NCI-H187 treated with DMSO at 0.1 percent for 48 hours (cell line): ENCODE measurements at regions not wholly inside any gene's neighbourhood (a gene's known extent, or its start where the extent isn't known, plus 50 kb on each side); places are given as distances from the start of the nearest gene placed in this dataset.
"Not testable (repeated sequence)": the region's sequence is repeated elsewhere in the genome, so short reads cannot be mapped to it uniquely, and the experiment has no call there.

Source experiments
- DNase-seq: peaks from one replicate; lab custom pipeline; 2025; lab: John Stamatoyannopoulos, UW

DNA sequence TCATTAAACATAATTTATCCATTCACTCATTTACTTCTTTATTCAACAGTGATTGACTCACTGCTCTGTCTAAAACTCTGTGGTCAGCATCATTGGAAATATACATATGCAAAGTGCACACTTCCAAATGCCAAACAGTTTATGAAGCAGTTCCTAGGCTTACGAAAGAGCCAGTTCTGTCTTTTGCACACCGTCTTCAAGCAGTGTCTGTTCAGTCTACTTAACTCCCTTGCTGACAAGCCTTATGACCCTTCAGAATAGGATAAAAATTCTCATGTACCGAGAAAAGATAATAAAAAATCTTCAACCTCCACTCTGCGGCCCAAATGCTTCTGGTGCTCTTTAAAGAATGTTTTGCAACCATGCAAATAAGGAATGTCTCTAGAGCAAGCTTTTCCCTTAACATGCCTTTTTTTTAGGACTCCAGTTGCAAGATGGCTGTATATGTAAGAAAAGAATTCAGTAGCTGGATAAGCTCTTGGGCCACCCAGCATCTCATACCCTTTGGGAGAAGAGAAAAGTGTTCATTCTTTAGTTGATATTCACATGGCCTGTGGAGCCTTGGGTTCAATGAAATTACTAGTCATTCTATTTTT, 1037.0 kb upstream of the SLIT2 start:
- no peak for DNase-seq

DNA sequence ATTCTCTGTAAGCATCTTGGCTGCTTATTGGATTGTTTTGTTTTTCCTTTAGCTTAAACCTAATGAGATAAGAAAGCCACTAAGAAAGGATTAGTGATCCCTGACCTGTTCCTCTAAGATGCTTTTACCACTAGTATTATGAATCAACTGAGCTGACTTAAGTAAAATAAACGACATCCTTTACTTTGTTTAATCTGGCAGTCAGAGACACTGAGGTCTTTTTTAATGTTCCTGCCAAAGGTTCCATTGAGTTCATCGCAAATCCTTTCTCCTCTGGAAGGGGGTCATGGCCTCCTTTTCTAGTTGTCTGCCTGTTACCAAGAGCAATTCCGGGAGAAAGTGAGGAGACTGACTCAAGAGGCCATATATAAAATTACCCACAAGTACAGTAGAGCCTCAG, 1038.3 kb upstream of the SLIT2 start:
- DNase-seq: no peak

DNA sequence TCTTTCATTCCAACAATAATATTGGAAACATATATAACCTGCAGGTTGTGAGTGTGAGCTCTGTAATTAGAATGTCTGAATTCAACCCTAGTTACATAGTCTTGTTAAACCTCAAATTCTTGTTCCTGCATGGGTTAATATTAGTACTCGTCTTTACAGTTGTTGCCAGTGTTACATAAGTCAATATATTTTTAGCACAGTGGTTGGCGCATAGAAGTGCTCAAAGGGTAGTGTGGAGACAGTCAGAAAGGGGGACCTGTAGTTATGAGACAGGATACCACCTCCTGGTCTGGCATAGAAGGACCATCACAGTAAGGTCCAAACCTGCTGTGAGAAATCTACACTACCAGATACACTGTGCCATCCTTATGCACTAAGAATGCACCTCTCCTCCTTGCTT, 1045.9 kb upstream of the SLIT2 start:
- no peak for DNase-seq

DNA sequence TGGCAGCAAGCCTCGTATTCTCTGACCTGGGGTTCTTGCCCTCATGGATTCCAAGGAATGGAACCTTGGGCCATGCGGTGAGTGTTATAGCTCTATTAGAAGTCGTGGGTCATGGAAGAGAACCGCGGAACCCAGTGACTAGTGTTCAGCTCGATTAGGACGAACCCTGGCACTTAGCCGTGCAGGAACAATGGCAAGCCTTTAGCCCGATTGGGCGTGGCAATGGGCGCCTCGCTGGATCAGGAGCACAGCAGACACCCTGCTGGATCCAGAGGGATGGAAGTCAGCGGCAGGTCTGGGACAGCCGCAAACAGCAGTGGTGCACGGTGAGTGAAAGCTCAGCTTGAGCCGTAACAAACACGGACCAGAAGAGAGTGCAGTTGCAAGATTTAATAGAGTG, 1053.9 kb upstream of the SLIT2 start:
- not testable (repeated sequence) for DNase-seq

DNA sequence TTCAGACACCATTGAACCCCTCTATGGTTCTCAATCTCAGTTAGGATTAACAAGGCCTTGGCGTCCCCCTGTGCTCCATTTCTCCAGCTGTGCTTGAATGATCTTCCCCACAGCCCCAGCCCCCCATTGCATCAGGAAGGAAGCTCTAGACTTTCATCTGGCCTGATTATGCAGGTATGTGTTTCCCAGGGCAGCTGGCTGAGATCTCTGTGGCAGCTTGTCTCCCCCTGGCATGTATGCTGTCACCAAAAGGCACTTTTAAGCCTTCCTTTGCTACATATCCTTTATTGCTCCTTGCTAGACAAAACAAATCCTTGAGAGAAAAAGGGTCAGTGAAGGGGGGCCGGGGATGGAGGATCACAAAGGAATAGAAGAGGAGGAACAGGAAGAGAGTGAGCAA, 1056.0 kb upstream of the SLIT2 start:
- DNase-seq: no peak

DNA sequence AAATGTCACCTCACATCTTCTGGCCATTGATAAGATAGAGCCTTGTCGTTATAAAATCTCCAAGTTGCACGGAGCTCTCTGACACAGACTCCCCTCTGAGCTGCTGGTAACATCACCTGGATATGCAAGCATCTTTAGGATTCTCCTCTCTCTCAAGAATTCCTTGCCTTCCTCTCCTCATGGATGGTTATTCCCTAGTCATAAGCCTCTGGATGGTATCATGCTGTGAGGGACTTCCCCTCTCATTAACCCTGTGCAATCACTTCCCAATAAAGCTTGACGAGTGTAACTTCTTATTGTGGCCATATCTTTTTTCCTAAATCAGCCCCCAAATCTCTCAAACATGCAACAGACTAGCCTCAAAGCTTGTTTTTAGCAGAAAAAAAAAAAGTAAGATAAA, 1057.0 kb upstream of the SLIT2 start:
- no peak for DNase-seq

DNA sequence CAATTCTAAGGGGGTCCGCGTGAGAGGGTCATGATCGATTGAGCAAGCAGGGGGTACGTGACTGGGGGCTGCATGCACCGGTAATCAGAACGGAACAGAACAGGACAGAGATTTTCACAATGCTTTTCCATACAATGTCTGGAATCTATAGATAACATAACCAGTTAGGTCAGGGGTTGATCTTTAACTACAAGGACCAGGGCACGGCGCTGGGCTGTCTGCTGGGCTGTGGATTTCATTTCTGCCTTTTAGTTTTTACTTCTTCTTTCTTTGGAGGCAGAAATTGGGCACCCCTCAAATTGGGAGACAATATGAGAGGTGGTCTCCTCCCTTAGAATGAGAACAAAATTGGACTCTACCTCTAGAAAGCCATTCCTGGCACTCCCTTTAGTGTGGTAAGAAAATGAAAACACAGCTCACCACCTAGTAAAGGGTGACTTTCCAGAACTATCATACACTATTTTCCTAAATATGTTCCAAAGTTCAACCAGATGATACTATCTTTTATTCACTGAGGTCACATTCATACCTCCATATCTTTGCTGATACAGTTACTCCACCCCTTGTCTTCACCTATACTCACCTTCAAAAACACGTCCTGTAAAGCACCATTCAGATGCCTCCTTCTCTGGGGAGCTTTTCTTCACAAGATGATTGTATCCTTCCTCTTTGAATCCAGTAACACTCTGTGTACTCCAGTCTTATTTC, 1058.3 kb upstream of the SLIT2 start:
- DNase-seq: no peak

DNA sequence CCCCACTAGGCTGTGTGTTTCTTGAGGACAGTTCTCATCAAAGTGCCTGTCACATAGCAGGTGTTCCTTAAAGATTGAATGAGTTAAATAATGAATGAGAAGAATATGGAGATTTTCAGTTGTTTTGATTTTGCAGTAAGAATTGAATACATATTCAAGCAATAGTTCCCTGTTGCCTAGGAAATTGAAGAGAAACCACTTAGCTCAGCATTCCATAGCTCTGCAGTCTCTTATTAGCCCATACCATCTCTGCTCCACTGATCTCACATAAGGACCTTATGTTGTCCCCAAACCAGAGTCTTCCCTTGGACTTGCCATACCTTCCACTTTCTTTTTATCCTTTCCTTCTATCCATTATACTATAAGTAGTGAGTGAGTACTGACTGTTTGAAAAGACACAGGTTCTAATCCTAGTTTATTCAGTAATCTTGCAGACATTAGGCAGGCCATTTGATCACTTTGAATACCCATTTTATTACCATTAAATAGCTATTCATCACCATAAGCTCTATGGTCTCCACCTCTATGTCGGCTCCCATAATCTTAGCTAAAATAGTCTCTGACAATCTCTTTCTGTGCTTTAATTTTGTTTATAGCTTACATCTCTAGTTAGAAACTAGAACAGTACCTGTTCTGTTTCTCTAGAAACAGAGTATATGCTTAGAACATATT, 1059.6 kb upstream of the SLIT2 start:
- no peak for DNase-seq

DNA sequence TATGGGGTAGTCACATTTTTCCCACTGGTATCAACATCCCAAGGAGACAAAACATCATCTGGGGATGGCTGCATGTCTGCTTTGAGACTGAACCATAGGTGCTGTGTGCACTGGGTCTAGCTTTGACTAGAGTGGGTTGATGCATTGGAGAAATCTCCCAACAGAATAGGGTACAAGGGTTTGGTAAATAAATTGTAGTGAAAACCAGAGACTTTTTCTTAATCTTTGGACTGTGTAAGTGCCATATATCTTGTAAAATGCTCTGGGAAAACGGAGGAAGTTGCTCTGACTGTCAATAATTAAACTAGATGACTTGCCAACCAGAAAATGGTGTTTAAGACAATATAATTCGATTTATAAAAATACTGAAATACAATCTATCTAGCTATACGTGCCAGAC, 1064.0 kb upstream of the SLIT2 start:
- no peak for DNase-seq

DNA sequence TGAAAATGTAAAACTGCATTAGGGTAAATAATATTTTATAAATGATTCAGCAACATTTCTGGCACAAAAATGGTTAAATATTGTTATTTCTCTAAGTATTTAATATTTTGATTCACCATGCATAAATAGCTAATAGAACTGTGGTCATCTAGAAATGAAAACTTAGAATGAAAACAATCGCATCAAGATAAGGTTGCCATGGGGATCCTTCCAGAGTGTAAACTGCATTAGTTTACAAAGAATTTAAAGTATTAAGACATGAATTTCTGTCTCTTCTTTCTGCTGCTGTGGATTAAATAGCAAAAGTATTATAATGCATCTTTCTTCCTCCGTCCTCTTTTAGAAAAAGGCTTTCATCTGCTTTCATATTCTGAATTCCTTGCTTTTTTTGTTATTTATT, 1064.6 kb upstream of the SLIT2 start:
- no peak for DNase-seq

DNA sequence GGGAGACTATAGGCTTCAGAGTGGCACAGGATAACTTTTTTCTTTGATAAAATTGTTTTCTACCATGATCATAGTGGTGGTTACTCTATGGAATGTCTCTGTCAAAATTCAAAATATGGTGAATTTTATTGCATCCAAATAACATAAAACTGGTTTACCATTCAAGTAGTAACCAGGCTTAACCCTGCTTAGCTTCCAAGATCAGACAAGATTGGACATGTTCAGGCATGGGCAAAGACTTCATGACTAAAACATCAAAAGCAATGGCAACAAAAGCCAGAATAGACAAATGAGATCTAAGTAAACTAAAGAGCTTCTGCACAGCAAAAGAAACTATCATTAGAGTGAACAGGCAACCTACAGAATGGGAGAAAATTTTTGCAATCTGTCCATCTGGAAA, 1070.1 kb upstream of the SLIT2 start:
- DNase-seq: not testable (repeated sequence)

DNA sequence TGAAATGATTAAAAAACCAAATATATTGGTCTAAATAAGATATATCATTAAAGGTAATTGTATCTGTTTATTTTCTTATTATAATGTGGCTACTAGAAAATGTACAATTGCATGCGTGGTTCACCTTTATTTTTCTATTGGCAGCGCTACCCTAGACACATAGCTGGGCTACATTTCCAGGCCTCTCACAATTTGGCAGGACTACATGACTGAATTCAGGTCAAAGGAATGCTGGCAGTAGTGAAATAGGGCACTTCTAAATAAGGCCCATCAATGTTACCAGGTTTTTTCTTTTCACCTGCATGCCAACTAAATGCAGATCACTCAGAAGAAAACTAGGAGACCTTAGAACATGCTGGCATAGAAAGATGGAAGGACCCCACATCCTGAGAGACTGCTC, 1072.9 kb upstream of the SLIT2 start:
- DNase-seq: no peak

DNA sequence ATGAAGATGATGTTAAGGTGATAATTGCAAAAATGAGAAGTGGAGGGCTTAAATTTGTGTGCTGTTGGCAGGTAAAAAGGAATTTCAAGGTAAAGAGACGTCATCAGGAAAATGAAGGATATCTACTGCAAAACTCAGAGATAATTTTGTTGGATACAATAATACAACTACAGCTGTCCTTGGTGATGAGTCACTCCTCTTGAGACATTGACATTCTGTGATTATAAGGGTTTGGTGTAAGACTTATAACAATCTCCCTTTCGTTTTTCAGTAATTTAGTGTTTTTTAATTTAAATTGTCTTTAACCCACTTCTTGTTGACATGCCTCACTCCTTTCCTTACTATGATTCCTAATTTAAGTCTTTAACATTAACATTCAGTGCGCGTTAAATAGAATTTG, 1074.1 kb upstream of the SLIT2 start:
- DNase-seq: no peak

DNA sequence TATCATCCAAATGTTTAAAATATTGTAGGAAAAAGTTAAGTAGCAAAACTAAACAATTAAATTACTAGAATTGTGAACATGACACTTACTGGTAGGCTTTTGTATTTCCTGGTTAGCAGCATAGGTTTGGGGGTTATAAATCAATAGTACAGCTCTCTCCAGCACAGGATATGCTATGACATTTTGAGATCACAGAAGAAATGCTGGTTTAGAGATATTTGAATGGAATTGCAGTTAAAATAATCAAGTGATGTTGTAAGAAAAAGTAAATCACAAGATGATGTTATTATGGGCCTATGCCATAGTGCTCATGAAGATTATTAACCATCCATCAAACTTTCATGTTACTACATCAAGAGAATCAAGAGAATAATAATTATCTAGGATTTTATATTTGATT, 1079.9 kb upstream of the SLIT2 start:
- no peak for DNase-seq

DNA sequence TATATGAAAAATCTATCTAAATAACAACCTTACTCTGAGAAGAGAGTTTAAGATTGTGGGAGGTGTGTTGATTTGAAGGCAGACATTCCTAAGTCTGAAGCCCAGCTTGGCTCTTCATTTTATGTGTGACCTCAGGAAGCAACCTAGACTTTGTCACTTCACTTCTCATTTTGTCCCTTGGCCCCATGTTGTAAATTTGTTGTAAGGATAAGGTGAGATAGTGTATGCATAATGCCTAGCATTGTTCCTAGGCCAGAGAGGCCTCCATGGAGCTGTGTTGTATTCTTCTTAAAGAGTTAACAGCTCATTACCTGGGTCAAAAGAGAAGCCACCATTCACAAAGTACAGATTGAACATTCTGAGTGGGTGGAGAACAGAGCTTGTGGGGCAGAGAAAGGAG, 1084.4 kb upstream of the SLIT2 start:
- DNase-seq: no peak

DNA sequence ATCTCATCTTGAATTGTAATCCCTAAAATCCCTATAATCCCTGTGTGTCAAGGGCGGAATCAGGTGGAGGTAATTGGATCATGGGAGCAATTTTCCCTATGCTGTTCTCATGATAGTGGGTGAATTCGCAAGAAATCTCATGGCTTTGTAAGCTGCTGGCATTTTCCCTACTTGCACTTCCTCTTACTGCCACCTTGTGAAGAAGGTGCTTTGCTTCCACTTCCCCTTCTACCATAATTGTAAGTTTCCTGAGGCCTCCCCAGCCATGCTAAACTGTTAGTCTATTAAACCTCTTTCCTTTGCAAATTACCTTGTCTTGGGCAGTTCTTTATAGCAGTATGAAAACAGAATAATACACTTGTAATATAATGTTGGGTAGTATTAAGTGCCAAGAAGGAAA, 1087.4 kb upstream of the SLIT2 start:
- DNase-seq: no peak

DNA sequence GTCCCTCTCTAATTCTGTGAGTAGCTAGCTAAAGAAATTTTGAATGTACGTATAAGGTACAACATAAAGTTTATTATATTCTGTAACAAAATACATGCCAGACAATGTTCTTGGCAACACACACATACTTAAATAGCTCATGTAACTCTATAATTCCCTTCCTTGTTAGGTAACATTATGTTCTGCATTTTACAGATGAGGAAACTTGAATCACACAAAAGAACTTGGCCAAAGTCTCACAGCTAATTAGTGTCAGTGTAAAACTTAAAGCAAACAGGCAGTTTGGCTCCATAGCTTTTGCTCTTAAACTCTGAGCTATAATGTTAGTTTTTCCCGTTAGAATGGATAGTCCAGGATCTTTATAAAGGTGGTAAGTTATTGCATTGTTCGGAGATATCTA, 1091.8 kb upstream of the SLIT2 start:
- DNase-seq: no peak

DNA sequence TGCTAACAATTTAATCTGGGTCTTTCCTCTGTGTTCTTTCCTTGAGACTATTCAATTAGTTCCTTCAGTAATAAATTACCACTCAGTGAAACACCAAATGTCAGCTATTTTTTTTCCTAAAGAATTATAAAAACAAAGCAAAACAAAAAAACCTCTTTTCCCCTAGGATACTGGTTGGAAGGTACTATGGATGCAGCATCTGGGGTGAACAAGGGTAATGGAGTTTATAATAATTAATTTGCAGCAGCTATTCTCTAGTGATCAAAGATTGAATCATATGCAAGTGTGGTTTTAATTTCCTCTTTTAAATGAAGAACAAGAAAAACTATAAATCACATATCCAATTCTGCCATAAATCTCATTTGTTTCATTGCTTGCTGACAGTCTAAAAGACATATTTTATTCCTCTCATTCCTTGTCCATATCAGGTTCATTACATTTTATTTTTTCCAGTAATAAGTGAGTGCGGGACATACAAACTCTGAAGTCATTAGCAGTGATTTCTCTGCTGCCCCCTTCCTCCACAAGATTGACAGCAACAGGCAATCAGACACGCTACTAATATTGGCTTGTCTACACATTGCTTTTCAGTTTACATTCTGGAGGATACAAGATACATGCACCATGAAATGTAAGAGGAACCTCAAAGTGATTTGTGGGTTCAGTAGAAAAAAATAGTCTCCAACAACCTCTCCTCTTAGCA, 1093.4 kb upstream of the SLIT2 start:
- no peak for DNase-seq

DNA sequence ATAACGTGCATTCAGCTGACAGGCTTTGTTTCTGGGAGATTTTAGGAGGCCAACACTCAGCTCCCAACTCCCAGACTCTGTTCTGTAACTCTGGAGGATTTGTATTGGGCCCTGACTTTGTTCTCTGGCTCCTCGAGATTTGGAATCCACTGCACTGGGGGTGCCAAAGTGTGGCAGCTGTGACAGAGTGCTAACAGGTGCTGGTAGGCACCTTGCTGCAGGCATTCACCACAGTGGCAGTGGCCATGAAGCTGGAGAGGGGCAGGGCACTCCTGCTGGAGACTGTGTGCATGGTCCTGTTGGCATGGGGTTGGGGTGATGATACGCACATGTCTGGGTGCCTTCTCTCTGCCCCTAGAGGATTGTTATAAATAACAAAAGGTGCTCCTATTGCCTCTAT, 1094.9 kb upstream of the SLIT2 start:
- DNase-seq: no peak

DNA sequence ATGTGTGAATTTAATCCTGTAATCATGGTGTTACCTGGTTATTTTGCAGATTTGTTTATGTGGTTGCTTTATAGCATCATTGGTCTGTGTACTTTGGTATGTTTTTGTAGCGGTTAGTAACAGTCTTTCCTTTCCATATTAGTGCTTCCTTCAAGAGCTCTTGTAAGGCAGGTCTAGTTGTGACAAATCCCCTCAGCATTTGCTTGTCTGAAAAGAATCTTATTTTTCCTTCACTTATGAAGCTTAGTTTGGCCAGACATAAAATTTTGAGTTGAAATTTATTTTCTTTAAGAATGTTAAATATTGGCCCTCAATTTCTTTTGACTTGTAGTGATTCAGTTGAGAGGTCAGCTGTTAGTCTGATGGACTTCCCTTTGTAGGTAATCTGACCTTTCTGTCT, 1096.1 kb upstream of the SLIT2 start:
- DNase-seq: no peak

DNA sequence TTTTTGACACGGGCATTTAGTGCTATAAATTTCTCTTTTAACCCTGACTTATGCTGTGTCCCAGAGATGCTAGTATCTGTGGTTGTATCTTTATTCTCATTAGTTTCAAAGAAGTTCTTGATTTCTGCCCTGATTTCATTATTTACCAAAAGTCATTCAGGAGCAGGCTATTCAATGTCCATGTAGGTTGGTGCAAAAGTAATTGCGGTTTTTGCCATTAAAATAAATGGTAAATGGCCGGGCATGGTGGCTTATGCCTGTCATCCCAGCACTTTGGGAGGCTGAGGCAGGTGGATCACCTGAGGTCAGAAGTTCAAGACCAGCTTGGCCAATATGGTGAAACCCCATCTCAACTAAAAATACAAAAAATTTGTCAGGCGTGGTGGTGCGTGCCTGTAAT, 1097.4 kb upstream of the SLIT2 start:
- DNase-seq: not testable (repeated sequence)

DNA sequence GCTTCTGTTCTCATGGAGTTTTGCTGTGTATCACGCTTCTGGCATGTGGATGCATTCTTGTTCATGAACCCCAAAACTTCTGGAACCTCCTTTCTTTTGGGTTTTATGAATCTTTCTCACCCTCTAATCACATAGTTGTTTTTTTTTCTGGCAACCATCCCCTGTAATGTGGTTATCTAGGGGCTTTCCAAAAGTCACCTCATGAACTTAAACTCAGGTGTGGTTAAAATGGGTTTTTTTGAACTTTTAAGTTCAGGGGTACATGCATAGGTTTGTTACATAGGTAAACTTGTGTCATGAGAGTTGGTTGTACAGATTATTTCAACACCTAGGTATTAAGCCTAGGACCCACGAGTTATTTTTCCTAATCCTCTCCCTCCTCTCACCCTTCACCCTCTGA, 1099.4 kb upstream of the SLIT2 start:
- DNase-seq: no peak

DNA sequence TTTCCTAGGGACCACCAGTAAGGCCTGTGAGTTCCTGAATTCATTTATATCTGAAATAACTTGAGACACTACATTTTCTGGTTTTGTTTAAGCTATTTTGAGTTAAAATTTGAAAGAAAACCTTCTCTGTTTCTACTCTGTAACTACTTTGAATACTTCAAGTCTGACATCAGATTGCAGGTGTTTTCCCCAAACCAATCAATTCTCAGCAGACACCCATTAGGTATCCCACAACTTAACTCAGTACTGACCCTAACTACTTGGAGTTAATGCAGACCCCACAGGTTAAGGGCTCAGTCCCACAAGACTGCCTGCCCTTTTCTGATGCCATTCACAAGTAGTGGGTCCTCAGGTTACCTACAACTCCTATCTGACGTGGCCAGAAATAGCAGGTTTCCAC, 1100.0 kb upstream of the SLIT2 start:
- DNase-seq: no peak
